Omental fat pad (tissue), 3 donors: ENCODE measurements at regions not wholly inside any gene's neighbourhood (a gene's known extent, or its start where the extent isn't known, plus 50 kb on each side); places are given as distances from the start of the nearest gene placed in this dataset.

Experiments used
- ATAC-seq: fragments of 150-250 bp; one replicate; pipeline ENCODE4 v1.9.1; 2016; ENCODE audit warnings: mild to moderate bottlenecking, moderate library complexity; ENCODE audit not compliant: low FRiP score
- DNase-seq: peaks from one replicate; pipeline ENCODE4 v3.0.0-alpha.2; 2019; ENCODE audit warnings: low spot score
- CTCF ChIP-seq, 3 donors: fragments of 450-650 bp; IDR thresholded peaks; one replicate each; pipeline ENCODE4 v1.5.1; 2016 to 2017; ENCODE audit warnings: antibody characterized with exemption in 3 of 3, mild to moderate bottlenecking in 3 of 3, moderate library complexity in 2 of 3

- TF ChIP-seq CTCF (IDR thresholded peaks at IDR 0.05) = no peak
- DNase-seq = no peak
- no peak for ATAC-seq
Observed at GRCh38 chr12:92020983-92021665, 124.5 kb downstream of the BTG1 start.

- DNase-seq = no peak
- no peak for TF ChIP-seq CTCF (IDR thresholded peaks at IDR 0.05)
- ATAC-seq = no peak
Observed at GRCh38 chr12:92019491-92020277, 126.0 kb downstream of the BTG1 start.

- TF ChIP-seq CTCF (IDR thresholded peaks at IDR 0.05) = no peak
- ATAC-seq (no peak), DNase-seq (no peak)
Observed at GRCh38 chr12:92012691-92013090, 133.0 kb downstream of the BTG1 start.

GRCh38 chr12:92010853-92011701 is 134.6 kb downstream of the BTG1 start:
- TF ChIP-seq CTCF (IDR thresholded peaks at IDR 0.05) = no peak
- ATAC-seq = no peak
- DNase-seq = no peak

- no peak for ATAC-seq
- TF ChIP-seq CTCF (IDR thresholded peaks at IDR 0.05) = no peak
- DNase-seq = no peak
Observed at GRCh38 chr12:92010368-92010767, 135.3 kb downstream of the BTG1 start.

- DNase-seq (no peak), ATAC-seq (no peak)
- TF ChIP-seq CTCF (IDR thresholded peaks at IDR 0.05) = no peak
Observed at GRCh38 chr12:92008345-92008744, 137.3 kb downstream of the BTG1 start.
